Hematopoietic multipotent progenitor cell (in vitro differentiated cells): ENCODE measurements at regions not wholly inside any gene's neighbourhood (a gene's known extent, or its start where the extent isn't known, plus 50 kb on each side); places are given as distances from the start of the nearest gene placed in this dataset.

Experiments
- DNase-seq, 3 donors: peaks; one replicate each; pipeline ENCODE4 v3.0.0-alpha.2; 2011 to 2015; ENCODE audit warnings: low read depth in 2 of 3, low spot score in 2 of 3

- DNase-seq: no peak
These were observed 328.6 kb upstream of the PROK2 start for GRCh38 chr3:72113564-72113963.

GRCh38 chr3:72112435-72112834 lies 327.5 kb upstream of the PROK2 start:
- DNase-seq: no peak

GRCh38 chr3:72111265-72112205 lies 326.6 kb upstream of the PROK2 start:
- no peak for DNase-seq

- DNase-seq: peak in 1 of 3 donors; percentile 30
These were observed 324.6 kb upstream of the PROK2 start for GRCh38 chr3:72109327-72110259.

- no peak for DNase-seq
These were observed 320.4 kb upstream of the PROK2 start for GRCh38 chr3:72105306-72105705.

GRCh38 chr3:72102112-72102616 lies 317.2 kb upstream of the PROK2 start:
- DNase-seq: peak in 2 of 3 donors; percentile 36 to 51

GRCh38 chr3:72101494-72101893 lies 316.5 kb upstream of the PROK2 start:
- no peak for DNase-seq

GRCh38 chr3:72100601-72101187 lies 315.7 kb upstream of the PROK2 start:
- peak; percentile 58 to 99 (median 98) for DNase-seq

- DNase-seq: peak in 1 of 3 donors; percentile 73
These were observed 315.1 kb upstream of the PROK2 start for GRCh38 chr3:72100080-72100511.

GRCh38 chr3:72099326-72100079 lies 314.6 kb upstream of the PROK2 start:
- DNase-seq: no peak

GRCh38 chr3:72097053-72097452 lies 312.1 kb upstream of the PROK2 start:
- DNase-seq: no peak

GRCh38 chr3:72095521-72095920 lies 310.6 kb upstream of the PROK2 start:
- DNase-seq: no peak

- no peak for DNase-seq
These were observed 309.0 kb upstream of the PROK2 start for GRCh38 chr3:72093992-72094334.

GRCh38 chr3:72093270-72093991 lies 308.5 kb upstream of the PROK2 start:
- DNase-seq: no peak

GRCh38 chr3:72092778-72093177 lies 307.8 kb upstream of the PROK2 start:
- DNase-seq: no peak

GRCh38 chr3:72088486-72089025 lies 303.6 kb upstream of the PROK2 start:
- DNase-seq: no peak

GRCh38 chr3:72087420-72087819 lies 302.5 kb upstream of the PROK2 start:
- no peak for DNase-seq

- no peak for DNase-seq
These were observed 301.8 kb upstream of the PROK2 start for GRCh38 chr3:72086743-72087087.

GRCh38 chr3:72086042-72086742 lies 301.2 kb upstream of the PROK2 start:
- peak in 1 of 3 donors; percentile 37 for DNase-seq
